ENCODE measurements at regions not wholly inside any gene's neighbourhood (a gene's known extent, or its start where the extent isn't known, plus 50 kb on each side); places are given as distances from the start of the nearest gene placed in this dataset.
"Not testable (repeated sequence)": the region's sequence is repeated elsewhere in the genome, so short reads cannot be mapped to it uniquely, and the experiment has no call there.

DNA sequence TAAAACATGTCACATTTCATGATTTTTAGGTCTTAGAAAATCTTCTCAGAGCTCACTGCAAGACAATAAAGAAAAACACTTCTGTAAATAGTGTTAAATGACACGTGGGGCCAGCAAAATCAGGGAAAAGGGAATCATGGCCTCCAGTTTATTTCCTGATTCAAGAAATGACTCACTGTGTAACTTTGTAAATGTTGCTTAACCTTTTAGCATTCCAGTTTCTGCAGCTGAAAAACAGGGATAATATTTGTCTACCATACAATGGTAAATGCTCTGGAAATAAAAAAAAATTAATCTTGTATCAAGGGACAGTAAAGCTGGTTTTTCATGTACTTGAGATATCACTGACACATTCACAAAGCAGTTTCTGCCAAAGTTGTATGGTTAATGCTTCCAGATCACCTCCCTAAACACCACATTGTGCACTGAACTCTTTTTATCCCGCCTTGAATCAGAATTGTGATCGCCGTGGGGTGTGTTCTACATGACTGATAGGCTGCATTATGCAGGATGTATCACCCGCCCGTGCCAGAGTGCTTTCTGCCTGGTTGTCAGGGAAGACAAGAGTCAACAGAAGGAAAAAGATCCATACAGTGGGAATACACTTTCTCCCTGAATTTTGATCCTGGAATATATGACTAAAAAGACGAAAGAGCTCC lies 238.8 kb downstream of the IKZF2 start:
- DNase-seq = peak; percentile 37

DNA sequence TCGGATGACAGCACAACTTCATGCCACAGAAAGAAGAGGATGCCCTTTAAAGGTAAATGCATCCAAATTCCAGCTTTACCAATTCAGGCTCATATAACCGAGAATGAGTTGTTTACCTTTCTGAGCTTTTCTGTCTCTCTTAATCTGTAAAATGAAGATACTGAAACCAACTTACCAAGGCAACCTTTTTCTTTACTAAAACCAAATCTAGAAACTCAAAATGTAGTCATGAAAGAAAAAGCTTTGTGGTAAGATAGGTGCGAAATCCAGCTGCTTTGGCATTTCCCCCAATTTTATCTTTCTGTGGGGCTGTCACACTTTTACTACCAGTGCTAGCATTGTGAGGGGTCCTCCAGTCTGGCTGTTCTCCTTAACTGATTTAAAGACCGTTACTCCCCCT lies 240.4 kb downstream of the IKZF2 start:
- no peak for DNase-seq

DNA sequence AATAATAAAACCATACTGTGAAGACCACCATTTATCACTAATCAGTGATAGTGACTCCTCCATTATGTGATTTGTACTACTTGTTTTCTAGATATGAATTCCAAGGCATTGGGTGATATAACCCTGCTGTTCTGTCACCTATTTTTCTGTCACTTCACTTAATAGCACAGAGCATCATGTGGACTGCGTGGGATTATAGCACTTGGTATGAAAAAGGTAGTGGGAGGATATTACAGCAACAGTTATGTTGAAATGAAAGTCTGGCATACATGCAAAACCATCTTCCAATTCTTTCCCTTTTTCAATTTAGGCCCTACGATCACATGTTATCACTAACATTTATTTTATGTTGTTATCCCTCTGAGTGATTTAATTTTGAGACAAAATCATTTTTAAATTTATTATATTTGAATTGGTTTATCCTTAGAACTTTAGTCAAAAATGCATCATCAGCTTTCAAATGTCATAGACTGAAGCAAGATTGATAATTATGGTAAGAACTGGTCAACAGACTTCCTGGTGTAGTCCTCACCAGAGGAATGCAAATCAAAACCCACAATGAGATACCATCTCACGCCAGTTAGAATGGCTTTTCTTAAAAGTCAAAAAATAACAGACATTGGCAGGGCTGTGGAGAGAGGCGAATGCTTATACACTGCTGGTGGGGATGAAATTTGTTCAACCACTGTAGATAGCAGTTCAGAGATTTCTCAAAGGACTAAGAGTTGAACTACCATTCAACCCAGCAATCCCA lies 242.6 kb downstream of the IKZF2 start:
- no peak for DNase-seq

DNA sequence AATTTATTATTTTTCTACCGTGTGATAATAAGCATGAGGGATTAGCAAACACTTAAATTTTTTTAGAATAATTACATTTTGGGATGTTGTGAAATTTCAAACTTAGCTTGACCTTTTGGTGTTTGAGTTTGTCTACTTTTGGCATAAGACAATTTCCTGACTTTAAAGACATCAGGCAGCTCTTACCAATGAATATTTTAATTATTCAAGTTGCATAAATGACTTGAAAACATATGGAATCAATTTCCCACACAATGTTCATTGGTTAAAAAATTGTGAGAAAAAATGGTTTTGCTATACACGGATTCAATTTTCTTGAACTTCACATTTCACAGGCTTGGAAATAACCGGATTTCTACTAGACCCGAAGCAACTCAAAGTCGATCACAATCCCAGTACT lies 243.4 kb downstream of the IKZF2 start:
- DNase-seq = no peak

DNA sequence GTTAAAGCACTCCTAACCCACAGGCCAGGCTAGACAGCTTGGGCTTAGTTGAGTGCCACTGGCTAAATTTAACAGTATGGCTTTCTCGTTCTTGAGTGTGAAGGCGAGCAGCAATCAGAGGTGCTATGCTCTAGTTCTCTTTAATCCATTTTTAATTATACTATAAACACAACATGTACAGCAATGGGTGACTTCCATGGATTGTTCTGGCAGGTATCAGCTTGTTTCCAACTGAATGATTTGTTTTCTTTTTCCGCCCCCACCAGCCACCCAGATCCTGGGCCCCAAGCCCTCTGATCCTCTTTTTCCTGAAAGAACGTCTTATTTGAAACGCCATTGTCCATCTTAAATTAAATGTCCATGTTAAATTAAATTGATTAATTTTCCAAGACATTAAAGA lies 244.8 kb downstream of the IKZF2 start:
- DNase-seq = no peak

DNA sequence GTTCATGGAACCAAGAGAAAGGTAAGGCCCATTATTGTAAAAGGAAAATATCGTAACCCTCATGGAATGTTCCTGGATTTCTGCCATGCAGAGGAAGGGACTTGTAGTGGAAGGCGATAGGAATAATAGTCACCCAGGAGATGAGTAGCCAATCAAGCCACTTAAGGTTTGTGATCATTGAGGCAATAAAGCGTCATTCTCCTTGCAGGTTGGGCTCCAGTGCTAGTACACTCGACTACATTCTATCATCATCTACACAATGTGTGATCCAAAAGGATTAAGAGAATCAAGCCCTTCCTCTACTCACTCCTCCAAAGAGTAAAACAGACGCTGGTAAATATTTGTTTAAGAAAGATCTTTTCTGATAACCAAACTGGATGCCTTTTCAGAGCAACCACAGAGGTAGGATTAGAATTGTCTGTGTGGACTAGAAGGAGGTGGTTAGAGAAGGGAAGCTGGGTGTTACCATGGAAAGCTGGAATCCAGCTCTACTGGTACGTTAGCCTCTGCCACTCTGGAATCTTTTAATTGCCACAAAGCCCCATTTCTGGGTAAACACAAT lies 245.7 kb downstream of the IKZF2 start:
- DNase-seq = no peak

DNA sequence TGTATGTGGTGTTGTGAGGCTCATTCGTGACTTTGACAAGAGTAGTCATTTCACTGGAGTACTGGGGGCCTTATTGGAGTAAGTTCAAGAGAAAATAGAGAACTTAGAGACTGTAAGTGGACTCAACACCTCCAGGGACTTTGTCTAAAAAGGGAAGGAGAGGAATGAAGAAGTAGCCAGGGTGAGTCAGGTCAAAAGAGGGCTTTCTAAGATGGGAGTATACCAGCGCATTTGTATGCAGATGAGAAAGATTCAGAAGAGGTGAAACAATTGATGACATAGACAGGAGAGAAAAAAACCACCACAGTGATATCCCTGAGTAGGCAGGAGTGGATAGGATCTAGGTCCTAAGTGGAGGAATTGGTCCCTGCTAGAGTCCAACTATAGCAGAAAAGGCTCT lies 246.8 kb downstream of the IKZF2 start:
- no peak for DNase-seq

DNA sequence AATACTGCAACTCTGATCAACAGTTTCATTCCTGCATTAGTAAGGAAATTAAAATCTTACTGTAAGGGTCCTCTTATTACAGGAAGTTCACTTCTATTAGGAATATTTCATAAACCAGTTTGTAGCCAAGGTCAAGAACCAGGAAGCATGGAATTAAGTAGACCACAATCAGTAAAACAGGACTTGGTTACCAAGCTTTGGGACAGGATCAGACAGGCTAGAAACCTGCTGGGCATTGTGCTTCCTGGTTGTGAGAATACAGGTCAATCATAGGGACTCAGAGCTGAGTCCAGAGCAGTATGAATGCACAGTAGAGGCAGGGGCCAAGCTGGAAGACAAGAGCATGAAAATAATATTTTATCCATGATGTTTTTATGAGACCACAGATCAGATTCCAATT lies 248.0 kb downstream of the IKZF2 start:
- DNase-seq = no peak

DNA sequence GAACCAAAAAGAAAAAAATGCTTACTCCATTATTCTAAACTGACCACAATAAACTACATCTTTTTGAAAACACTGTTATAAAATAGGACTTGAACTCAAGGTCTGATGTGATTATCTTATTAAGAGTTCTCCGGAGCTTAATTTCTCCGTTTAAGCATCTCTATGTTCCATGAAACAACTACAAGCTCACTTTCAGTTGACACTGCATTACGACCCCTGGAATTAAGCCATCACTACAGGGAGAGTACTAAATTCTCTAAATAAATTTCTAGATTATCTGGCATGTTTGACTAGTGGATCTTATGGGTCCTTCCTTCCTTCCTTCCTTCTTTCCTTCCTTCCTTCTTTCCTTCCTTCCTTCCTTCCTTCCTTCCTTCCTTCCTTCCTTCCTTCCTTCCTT lies 249.0 kb downstream of the IKZF2 start:
- no peak for DNase-seq

DNA sequence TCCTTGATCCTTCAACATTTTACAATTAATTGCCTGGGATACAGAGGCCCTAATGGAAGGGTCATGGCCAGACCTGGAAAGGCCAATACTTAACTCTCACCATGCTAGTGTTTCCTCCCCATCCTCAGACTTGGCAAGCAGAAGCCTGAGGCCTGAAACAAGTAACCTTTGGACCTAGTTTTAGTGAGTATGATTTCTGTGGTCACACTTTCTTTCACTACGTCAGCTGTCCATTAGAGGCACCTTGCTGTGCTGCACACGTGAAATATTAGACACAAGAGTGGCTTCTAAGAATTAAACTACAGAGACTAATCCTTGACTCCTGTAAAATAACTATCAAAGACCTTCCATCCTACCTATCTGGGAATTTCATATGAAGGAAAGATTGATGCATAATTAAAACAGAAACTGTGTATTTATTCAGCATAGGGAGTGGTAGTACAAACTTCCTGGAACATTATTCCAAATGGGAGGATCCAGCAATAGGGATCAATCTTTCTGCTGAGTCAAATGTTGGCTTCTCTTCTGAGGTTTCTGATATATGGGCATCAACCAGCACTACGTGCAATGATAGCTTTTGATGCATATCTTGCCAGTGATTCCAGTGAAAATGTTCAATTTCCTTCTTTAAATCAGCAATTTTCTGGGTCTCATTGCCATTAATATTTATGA lies 249.7 kb downstream of the IKZF2 start:
- DNase-seq = no peak

DNA sequence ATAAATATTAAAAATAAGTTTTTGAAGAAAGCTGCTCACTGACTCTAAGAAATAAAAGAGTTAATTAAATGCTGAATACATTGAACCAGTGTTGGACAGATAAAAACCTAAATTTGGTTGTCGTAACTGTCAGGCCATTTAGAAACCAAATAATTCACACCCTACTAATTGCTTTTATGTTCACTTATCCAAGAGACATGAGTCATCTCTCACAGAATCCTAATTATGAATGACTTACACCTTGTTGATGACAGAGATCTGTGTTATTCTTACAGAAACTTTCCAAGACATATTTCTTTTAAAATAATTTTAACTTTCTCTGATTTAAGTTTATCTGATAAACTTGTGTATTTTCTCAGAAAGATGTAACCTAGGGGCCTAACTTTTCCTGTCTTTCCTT lies 250.7 kb downstream of the IKZF2 start:
- no peak for DNase-seq

DNA sequence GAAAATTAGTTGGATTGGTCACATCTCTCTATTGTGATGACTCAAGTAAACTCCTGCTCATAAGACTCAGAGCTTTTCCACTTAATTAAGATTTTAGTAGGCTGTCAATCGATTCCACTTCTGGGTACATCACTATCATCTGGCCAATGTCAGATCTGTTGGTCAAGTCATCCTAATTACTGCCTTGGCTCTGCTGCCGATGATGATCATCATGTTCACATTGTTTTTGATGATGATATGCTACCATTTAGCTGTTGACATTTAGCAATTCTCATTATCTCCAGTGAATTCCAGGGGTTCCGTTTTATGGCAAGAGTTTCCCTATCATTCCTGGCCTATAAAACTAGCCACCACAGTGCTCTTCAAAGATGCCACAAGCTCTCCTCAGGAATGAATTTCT lies 253.4 kb downstream of the IKZF2 start:
- DNase-seq = no peak

DNA sequence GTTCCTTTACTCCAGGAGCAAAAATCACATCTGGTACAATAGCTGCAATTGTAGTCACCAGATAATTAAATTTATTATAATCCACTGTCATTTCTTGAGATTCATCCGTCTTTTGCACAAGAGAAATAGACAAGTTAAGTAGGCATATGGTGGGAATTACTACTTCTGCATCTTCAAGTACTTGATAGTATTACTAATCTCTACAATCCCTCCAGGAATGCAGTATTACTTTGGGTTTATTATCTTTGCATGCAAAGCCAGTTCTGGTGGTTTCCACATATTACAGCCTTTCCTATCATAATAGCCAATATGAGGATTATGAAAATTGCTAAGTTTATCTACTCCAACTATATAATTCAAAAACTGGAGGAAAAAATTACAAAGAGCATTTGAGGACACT lies 254.1 kb downstream of the IKZF2 start:
- DNase-seq = no peak

DNA sequence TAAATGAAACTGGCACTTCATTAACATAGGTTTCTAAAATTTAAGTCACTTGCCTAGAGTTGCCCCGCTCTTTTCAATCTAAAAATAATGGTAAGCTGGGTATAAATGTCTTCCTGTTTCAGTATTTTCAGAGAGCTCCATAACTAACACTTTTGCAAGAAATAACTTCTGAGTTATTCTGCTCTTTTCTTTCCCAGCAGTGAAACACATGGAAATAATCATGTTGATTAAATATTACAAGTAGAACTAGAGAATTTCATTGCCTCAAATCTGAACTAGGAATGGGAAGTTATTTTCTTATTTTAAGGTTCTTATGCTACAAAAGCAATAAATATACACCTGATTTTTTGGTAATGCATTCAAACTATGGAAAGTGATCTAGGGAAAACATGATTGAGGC lies 257.4 kb downstream of the IKZF2 start:
- DNase-seq = no peak

DNA sequence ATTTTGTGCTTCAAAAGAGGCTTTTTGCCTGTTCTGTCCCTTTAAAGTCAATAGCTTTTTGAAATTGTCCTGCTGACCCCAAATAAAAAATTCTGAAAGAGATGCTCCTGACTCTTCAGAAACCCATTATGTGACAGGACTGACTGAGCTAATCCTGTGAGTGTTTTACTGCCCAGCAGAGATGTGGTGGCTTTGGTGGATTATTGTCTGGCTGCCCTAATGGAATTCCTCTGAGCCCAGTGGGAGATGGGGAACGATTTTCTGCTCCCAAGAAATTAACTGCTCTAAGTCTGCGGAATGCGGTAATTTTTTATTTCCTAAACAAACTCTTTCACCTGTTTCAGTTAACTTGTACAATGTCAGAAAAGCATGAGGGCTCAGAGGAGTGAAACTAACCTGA lies 258.2 kb downstream of the IKZF2 start:
- no peak for DNase-seq

DNA sequence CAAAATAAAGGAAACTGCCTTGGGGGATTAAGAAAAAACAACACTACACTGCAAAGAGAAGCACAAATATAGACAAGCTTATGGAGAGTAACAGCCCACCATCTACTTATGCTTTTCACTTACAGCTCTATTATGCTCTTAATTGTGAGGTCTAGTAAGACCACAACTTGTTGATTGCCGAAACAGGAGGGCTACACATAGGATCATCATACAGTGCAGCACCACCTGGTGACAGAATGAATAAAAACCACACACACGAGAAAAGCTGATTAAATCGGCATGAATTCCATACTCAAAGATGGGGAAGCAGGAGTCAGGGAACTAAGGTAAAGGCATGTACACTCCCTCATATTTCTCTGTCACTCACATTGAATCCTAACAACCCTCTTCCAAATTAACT lies 259.2 kb downstream of the IKZF2 start:
- no peak for DNase-seq

DNA sequence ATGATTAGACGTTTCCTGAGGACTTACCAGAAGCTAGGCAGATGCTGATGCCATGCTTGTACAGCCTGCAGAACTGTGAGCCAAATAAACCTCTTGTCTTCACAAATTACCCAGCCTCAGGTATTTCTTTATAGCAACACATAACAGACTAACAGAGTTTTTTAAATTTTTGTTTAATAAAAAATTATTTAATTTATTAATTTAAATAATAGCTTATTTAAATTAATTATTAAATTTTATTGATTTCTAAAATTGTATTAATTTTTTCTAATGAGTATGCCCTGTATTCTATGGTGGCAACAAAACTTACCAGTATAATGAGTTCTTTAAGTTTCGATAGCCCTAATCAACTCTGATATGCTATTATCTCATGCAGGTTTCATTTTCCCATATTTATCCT lies 259.8 kb downstream of the IKZF2 start:
- DNase-seq = no peak

DNA sequence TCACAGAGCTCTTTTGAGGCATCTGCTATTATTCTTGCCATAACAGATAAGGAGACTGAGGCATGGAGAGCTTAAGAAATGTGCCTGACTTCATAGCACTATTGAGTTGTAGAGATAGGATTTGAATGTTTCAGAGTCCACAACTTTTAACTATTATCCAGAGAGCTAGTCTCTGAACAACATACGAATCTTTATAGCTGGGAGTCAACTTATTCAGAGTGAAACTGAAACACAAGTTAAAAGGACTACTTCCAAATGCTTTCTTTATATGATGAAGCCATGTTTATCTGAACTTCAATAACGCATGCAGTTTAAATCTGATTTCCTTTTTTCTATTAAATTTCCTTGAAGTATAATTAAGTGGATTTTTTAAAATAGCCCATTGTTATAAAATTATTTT lies 268.8 kb downstream of the IKZF2 start:
- no peak for DNase-seq

DNA sequence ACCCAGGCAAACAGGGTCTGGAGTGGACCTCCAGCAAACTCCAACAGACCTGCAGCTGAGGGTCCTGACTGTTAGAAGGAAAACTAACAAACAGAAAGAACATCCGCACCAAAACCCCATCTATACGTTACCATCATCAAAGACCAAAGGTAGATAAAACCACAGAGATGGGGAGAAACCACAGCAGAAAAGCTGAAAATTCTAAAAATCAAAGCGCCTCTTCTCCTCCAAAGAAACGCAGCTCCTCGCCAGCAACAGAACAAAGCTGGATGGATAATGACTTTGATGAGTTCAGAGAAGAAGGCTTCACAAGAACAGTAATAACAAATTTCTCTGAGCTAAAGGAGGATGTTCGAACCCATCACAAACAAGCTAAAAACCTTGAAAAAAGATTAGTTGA lies 274.9 kb downstream of the IKZF2 start:
- DNase-seq = not testable (repeated sequence)

DNA sequence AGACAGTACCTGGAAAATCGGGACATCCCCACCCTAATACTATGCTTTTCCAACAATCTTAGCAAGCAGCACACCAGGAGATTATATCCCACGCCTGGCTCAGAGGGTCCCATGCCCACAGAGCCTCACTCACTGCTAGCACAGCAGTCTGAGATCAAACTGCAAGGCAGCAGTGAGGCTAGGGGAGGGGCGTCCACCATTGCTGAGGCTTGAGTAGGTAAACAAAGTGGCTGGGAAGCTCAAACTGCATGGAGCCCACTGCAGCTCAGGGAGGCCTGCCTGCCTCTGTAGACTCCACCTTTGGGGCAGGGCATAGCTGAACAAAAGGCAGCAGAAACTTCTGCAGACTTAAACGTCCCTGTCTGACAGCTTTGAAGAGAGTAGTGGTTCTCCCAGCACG lies 275.5 kb downstream of the IKZF2 start:
- DNase-seq = not testable (repeated sequence)

DNA sequence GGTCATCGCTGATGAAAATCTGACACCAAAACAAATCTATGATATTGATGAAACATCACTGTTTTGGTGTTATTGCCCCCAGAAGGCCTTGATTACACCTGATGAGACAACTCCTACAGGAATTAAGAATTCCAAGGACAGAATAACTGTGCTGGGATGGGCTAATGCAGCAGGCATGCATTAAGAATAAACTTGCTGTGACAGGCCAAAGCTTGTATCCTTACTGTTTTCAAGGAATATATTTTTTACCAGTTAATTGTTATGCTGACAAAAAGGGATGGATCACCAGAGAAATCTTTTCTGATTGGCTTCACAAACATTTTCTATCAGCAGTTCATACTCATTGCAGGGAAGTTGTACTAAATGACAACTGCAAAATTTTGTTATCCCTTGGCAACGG lies 278.2 kb downstream of the IKZF2 start:
- DNase-seq = no peak

DNA sequence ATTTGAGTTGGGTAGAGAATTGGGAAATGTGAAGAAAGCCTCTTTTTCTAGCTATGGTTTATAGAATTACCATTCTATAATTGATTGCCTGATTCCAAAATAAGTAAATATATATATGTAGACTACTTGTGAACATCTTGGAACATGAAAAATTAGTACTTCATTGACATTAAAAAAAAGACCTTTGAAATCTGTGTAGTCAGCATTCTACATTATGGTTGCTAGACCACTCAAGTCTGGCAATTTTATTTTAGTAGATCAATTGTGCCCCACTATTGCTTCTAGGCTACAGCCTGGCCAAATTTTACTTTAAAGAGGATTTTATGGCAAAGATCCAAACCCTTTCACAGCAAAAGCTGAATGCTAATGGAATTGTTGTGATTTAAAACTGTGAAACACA lies 279.8 kb downstream of the IKZF2 start:
- DNase-seq = no peak

DNA sequence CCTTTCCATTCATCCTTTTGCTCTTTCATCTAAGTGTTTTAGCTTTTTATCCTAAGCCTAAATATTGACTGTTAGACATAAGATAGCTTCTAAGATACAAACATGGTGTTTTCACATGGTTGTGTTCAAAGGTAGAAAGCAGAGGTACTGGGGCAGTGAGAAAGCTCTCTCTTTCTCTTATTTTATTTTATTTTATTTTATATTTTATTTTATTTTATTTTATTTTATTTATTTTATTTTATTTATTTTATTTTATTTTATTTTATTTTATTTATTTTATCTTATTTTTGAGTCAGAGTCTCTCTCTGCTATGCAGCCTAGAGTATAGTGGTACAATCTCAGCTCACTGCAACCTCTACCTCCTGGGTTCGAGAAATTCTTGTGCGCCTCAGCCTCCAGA lies 287.2 kb downstream of the IKZF2 start:
- DNase-seq = no peak

DNA sequence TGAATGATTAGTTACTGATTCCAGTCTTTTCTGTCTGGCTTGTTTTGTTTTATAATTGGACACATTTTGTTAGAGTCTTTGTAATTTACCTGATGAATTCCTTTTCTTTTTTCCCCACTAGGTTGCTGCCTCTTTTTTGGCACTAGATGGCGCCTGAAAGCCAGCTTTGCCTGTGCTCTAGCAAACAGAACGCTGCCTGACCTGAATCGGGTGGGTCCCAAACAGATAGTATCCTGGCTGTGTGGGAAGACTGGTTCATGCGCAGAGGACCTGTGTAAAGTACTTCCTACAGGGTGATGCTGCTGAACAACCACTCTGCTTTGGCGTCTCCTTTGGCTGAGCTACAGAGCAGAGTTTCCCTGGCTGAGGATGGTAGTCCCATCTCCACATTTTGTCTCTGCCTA lies 288.2 kb downstream of the IKZF2 start:
- DNase-seq = no peak

All from NCI-H226 (cell line).